Pancreas (tissue), 10 donors: ENCODE measurements at regions not wholly inside any gene's neighbourhood (a gene's known extent, or its start where the extent isn't known, plus 50 kb on each side); places are given as distances from the start of the nearest gene placed in this dataset.
"Not testable (repeated sequence)": the region's sequence is repeated elsewhere in the genome, so short reads cannot be mapped to it uniquely, and the experiment has no call there.

ENCODE experiments used
- ATAC-seq, 4 donors: fragments of 200-7000 bp; cut with Tn5 transposase; one replicate each; pipeline versions ENCODE4 v1.8.0 to v1.9.1; 2020; ENCODE audit warnings: mild to moderate bottlenecking in 4 of 4, moderate library complexity in 4 of 4
- DNase-seq, 6 donors: peaks; one replicate each; pipeline ENCODE4 v3.0.0-alpha.2; 2020
- FAIRE-seq: peaks from 2 replicates; lab custom pipeline; 2012; peaks lifted over from hg19 to GRCh38; lab: Jason Lieb, UNC
- H3K27ac ChIP-seq, 4 donors: fragments of 200-600 bp; sonication (generic); 1 replicate in 3 of 4; 2 replicates in 1 of 4; pipeline versions ENCODE4 v1.5.0 to v1.8.0; 2020
- H3K27me3 ChIP-seq, 4 donors: fragments of 200-600 bp; one replicate each; pipeline ENCODE4 v1.8.0; 2021
- H3K36me3 ChIP-seq, 3 donors: fragments of 200-600 bp; sonication (generic) in 1 of 3; one replicate each; pipeline versions ENCODE4 v1.5.0 to v1.8.0; 2020 to 2021
- H3K4me1 ChIP-seq, 3 donors: fragments of 200-600 bp; one replicate each; pipeline ENCODE4 v1.8.0; 2021
- H3K4me3 ChIP-seq, 4 donors: fragments of 200-600 bp; sonication (generic) in 2 of 4; one replicate each; pipeline versions ENCODE4 v1.5.0 to v1.8.0; 2020 to 2021
- H3K9me3 ChIP-seq, 4 donors: fragments of 200-600 bp; one replicate each; pipeline ENCODE4 v1.8.0; 2021
- CTCF ChIP-seq, 4 donors: fragments of 200-600 bp; sonication (generic) in 3 of 4; IDR thresholded peaks; one replicate each; pipeline versions ENCODE4 v1.5.0 to v1.8.0; 2021; ENCODE audit warnings: antibody characterized with exemption in 4 of 4
- WGBS, 2 donors: extraction: QIAGEN DNeasy Blood & Tissue Kit; methylation state at CpG; one replicate each; pipeline ENCODE4 v1.1.7; 2013; 5-methylcytosine and 5-hydroxymethylcytosine counted together
- intact Hi-C, 3 donors: fragments of 100-400 bp; cut with DNase I; formaldehyde crosslinking; loops; one replicate each; pipeline versions ENCODE4 v1.11.1 to v1.14.2; 2022
- donor health status: healthy with polysubstance abuse.
- donor health status: DM: no; HTN: no; CAD: no; lungs with moderate emphysema.
- donor health status: DM: no; HTN: no; CAD: no.
- donor health status: control.
- donor health status: control.
- donor health status: Bipolar disorder and iron deficiency.
- donor health status: DM: yes; HTN: yes; CAD: no.
- donor health status: DM: no; HTN: no; CAD: no.
- donor health status: DM: no; HTN: no; CAD: no.
- donor health status: DM: yes; HTN: yes; CAD: no.

- FAIRE-seq (no peak), ATAC-seq (peak; percentile 60 to 84 (median 74)), DNase-seq (peak in 3 of 6 donors; percentile 12 to 21 (median 21))
- 16 to 20% methylated on average over 14 of the region's 14 CpGs for WGBS, 2 donors
- H3K4me1 ChIP-seq, result peaks cover 0 to 16% (median 0%) of the 10 kb centered on the region in 3 donors
- no peaks in the 10 kb centered on the region for H3K9me3 ChIP-seq
- H3K27me3 ChIP-seq, result no peaks in the 10 kb centered on the region
- no peak for TF ChIP-seq CTCF (IDR thresholded peaks at IDR 0.05)
- no peak overlapping the region for H3K4me3 ChIP-seq
- H3K27ac ChIP-seq, result peak overlapping the region in 1 of 4 donors; percentile 53
- no peaks in the 10 kb centered on the region for H3K36me3 ChIP-seq
- intact Hi-C loops, result no loop called here
Measured at GRCh38 chr7:156379324-156380070, 261.1 kb upstream of the RNF32 start.

- FAIRE-seq (no peak), ATAC-seq (no peak), DNase-seq (no peak)
- H3K4me3 ChIP-seq, result no peak overlapping the region
- peaks cover 0 to 16% (median 0%) of the 10 kb centered on the region in 3 donors for H3K4me1 ChIP-seq
- TF ChIP-seq CTCF (IDR thresholded peaks at IDR 0.05), result no peak
- intact Hi-C loops, result no loop called here
- WGBS, 2 donors, result 84% methylated on average over 10 of the region's 10 CpGs
- no peaks in the 10 kb centered on the region for H3K27me3 ChIP-seq
- H3K27ac ChIP-seq, result no peak overlapping the region
- H3K36me3 ChIP-seq, result no peaks in the 10 kb centered on the region
- H3K9me3 ChIP-seq, result no peaks in the 10 kb centered on the region
Measured at GRCh38 chr7:156378806-156379205, 261.8 kb upstream of the RNF32 start.

GRCh38 chr7:156376317-156376716 is 264.3 kb upstream of the RNF32 start:
- no peak for TF ChIP-seq CTCF (IDR thresholded peaks at IDR 0.05)
- Histone ChIP-seq H3K4me3 (no peak overlapping the region), H3K27ac (no peak overlapping the region), H3K36me3 (no peaks in the 10 kb centered on the region), H3K27me3 (no peaks in the 10 kb centered on the region), H3K4me1 (peaks cover 0 to 16% (median 0%) of the 10 kb centered on the region in 3 donors), H3K9me3 (no peaks in the 10 kb centered on the region)
- FAIRE-seq (no peak), DNase-seq (no peak), ATAC-seq (no peak)
- intact Hi-C loops, result no loop called here
- 81 to 88% methylated on average over 7 of the region's 7 CpGs for WGBS, 2 donors

GRCh38 chr7:156374335-156374734 is 266.2 kb upstream of the RNF32 start:
- H3K4me1 ChIP-seq, result peaks cover 0 to 2% (median 0%) of the 10 kb centered on the region in 3 donors
- DNase-seq (no peak), ATAC-seq (no peak), FAIRE-seq (no peak)
- no peaks in the 10 kb centered on the region for H3K9me3 ChIP-seq
- TF ChIP-seq CTCF (IDR thresholded peaks at IDR 0.05), result no peak
- WGBS, 2 donors, result 90 to 95% methylated on average over 4 of the region's 4 CpGs
- H3K4me3 ChIP-seq, result no peak overlapping the region
- no peaks in the 10 kb centered on the region for H3K36me3 ChIP-seq
- no peak overlapping the region for H3K27ac ChIP-seq
- no peaks in the 10 kb centered on the region for H3K27me3 ChIP-seq
- intact Hi-C loops, result no loop called here

GRCh38 chr7:156369929-156370328 is 270.6 kb upstream of the RNF32 start:
- intact Hi-C loops, DNase-seq, FAIRE-seq, H3K36me3 ChIP-seq, ATAC-seq, H3K27ac ChIP-seq, H3K4me3 ChIP-seq, H3K4me1 ChIP-seq, H3K27me3 ChIP-seq, H3K9me3 ChIP-seq: not testable (repeated sequence)
- 67 to 80% methylated on average over 6 of the region's 6 CpGs for WGBS, 2 donors
